ENCODE measurements at regions not wholly inside any gene's neighbourhood (a gene's known extent, or its start where the extent isn't known, plus 50 kb on each side); places are given as distances from the start of the nearest gene placed in this dataset.
A peak's percentile ranks its signal among the peaks of the same experiment; 100 is the strongest.

GRCh38 chr15:79380755-79381497 is 51.2 kb upstream of the MINAR1 start:
- TF ChIP-seq ZNF398 (tag by site-specific recombination; IDR thresholded peaks at IDR 0.05) (no peak), ZNF660 (tag by site-specific recombination; IDR thresholded peaks at IDR 0.05) (0 out of 2 replicates have a peak, but pooled peaks have one; percentile 31), MZF1 (tag by site-specific recombination; IDR thresholded peaks at IDR 0.05; ENCODE audit: borderline replicate concordance) (no peak), ZNF629 (tag by site-specific recombination; IDR thresholded peaks at IDR 0.05) (no peak), ZNF747 (tag by site-specific recombination; IDR thresholded peaks at IDR 0.05) (no peak), ZBTB26 (tag by site-specific recombination; optimal IDR thresholded peaks at IDR 0.05) (no peak), ZNF791 (tag by site-specific recombination; IDR thresholded peaks at IDR 0.05) (no peak), ZNF148 (tag by site-specific recombination; IDR thresholded peaks at IDR 0.05; ENCODE audit: borderline replicate concordance) (no peak), ZNF146 (tag by site-specific recombination; IDR thresholded peaks at IDR 0.05) (no peak), CTCF (tag by site-specific recombination; IDR thresholded peaks at IDR 0.05) (peak; percentile 47), ZNF404 (tag by site-specific recombination; IDR thresholded peaks at IDR 0.05) (no peak), ZNF266 (tag by site-specific recombination; IDR thresholded peaks at IDR 0.05; ENCODE audit: low read depth) (no peak), ZNF639 (tag by site-specific recombination; IDR thresholded peaks at IDR 0.05) (no peak), ZNF654 (tag by site-specific recombination; IDR thresholded peaks at IDR 0.05; ENCODE audit: low read depth) (peak; percentile 68), ZNF707 (tag by site-specific recombination; IDR thresholded peaks at IDR 0.05) (no peak)
- Histone ChIP-seq H3K9me3 (ENCODE audit: control insufficient read depth, insufficient read depth, low read depth, low read length) (no peaks in the 10 kb centered on the region), H3K4me3 (ENCODE audit: low read depth, low read length) (no peak overlapping the region), H3K27ac (ENCODE audit: extremely low read depth, low read depth, low read length) (no peak overlapping the region), H3K4me1 (ENCODE audit: control insufficient read depth, insufficient read depth, low read length) (no peaks in the 10 kb centered on the region), H3K36me3 (ENCODE audit: control insufficient read depth in 2 of 2, insufficient read depth in 1 of 2, low read length in 2 of 2) (no peaks in the 10 kb centered on the region)
- ChIA-PET POLR2A (interaction anchor here (0.5 to 1.0 kb wide), 2 partner anchors 219 to 543 kb away, joined by 3 to 4 read pairs; no protein-coding TSS in a partner anchor), CTCF (interaction anchor here (0.5 to 6.7 kb wide), 78 partner anchors 8 to 929 kb away, joined by 3 to 133 read pairs (median 4); partner anchors contain the start of gene MINAR1)

Measured in HEK293 (cell line).